WTC11 (cell line): ENCODE measurements at regions not wholly inside any gene's neighbourhood (a gene's known extent, or its start where the extent isn't known, plus 50 kb on each side); places are given as distances from the start of the nearest gene placed in this dataset.

Source experiments
- ATAC-seq: fragments of 200-7000 bp; cut with Tn5 transposase; 2 replicates; pipeline ENCODE4 v1.10.0; 2021; ENCODE audit warnings: mild to moderate bottlenecking, moderate library complexity
- CTCF ChIA-PET: fragments of 300-600 bp; sonication (Branson Sonifier 250); formaldehyde crosslinking; loops from one replicate; lab custom pipeline; 2021; ENCODE audit warnings: antibody characterized with exemption; lab: Charles Lee
- POLR2A ChIA-PET: fragments of 350-600 bp; sonication (Branson Sonifier 250); formaldehyde crosslinking; loops from one replicate; lab custom pipeline; 2021; ENCODE audit warnings: antibody characterized with exemption; lab: Charles Lee
- DNase-seq: peaks from one replicate; pipeline ENCODE4 v3.0.0; 2021; ENCODE audit warnings: low spot score
- H3K27ac Mint-ChIP-seq: 2 replicates; pipeline ENCODE4 v1.8.0; 2021; ENCODE audit warnings: mixed read lengths
- H3K27me3 Mint-ChIP-seq: 2 replicates; pipeline ENCODE4 v1.8.0; 2021; ENCODE audit warnings: low read depth, mild to moderate bottlenecking, moderate library complexity, mixed read lengths
- H3K36me3 Mint-ChIP-seq: 2 replicates; pipeline ENCODE4 v1.8.0; 2021; ENCODE audit warnings: mixed read lengths
- H3K4me1 Mint-ChIP-seq: 2 replicates; pipeline ENCODE4 v1.8.0; 2022; ENCODE audit warnings: mixed read lengths
- H3K4me3 Mint-ChIP-seq: 2 replicates; pipeline ENCODE4 v1.8.0; 2021; ENCODE audit warnings: mild to moderate bottlenecking, moderate library complexity, mixed read lengths
- H3K9me3 Mint-ChIP-seq: 2 replicates; pipeline ENCODE4 v1.8.0; 2021; ENCODE audit warnings: mixed read lengths
- ATF1 ChIP-seq: sonication (generic); formaldehyde crosslinking; IDR thresholded peaks from 2 replicates; pipeline ENCODE4 v1.8.1; 2023; ENCODE audit warnings: mild to moderate bottlenecking, moderate library complexity, missing genetic modification reagents
- ERG ChIP-seq: fragments of 250-450 bp; sonication (Bioruptor Pico); IDR thresholded peaks from 2 replicates; pipeline ENCODE4 v1.8.0; 2021; ENCODE audit warnings: mild to moderate bottlenecking
- FOXJ3 ChIP-seq: sonication (generic); formaldehyde crosslinking; IDR thresholded peaks from 2 replicates; pipeline ENCODE4 v1.9.0; 2021; ENCODE audit warnings: missing genetic modification reagents, mild to moderate bottlenecking, borderline replicate concordance
- FOXP1 ChIP-seq: sonication (generic); formaldehyde crosslinking; IDR thresholded peaks from 2 replicates; pipeline ENCODE4 v1.8.0; 2022; ENCODE audit warnings: missing genetic modification reagents, mild to moderate bottlenecking, moderate library complexity, borderline replicate concordance
- GTF2I ChIP-seq: fragments of 250-450 bp; sonication (Bioruptor Pico); conservative IDR thresholded peaks from 2 replicates; pipeline ENCODE4 v1.4.0; 2021; ENCODE audit warnings: mild to moderate bottlenecking
- HMGXB4 ChIP-seq: sonication (generic); formaldehyde crosslinking; IDR thresholded peaks from 2 replicates; pipeline ENCODE4 v1.8.1; 2023; ENCODE audit warnings: mild to moderate bottlenecking, moderate library complexity, missing genetic modification reagents
- JUN ChIP-seq: sonication (generic); formaldehyde crosslinking; IDR thresholded peaks from 2 replicates; pipeline ENCODE4 v1.8.0; 2023; ENCODE audit warnings: mild to moderate bottlenecking, missing genetic modification reagents
- MXD4 ChIP-seq: fragments of 250-450 bp; sonication (Bioruptor Pico); IDR thresholded peaks from 2 replicates; pipeline ENCODE4 v1.8.0; 2021; ENCODE audit warnings: mild to moderate bottlenecking, moderate library complexity, borderline replicate concordance
- NFATC4 ChIP-seq: fragments of 250-450 bp; sonication (Bioruptor Pico); IDR thresholded peaks from 2 replicates; pipeline ENCODE4 v1.9.0; 2021; ENCODE audit warnings: mild to moderate bottlenecking
- RELA ChIP-seq: sonication (generic); formaldehyde crosslinking; IDR thresholded peaks from 2 replicates; pipeline ENCODE4 v1.8.1; 2022; ENCODE audit warnings: missing genetic modification reagents, mild to moderate bottlenecking, borderline replicate concordance
- SMAD4 ChIP-seq: sonication (generic); formaldehyde crosslinking; IDR thresholded peaks from 2 replicates; pipeline ENCODE4 v1.8.0; 2022; ENCODE audit warnings: mild to moderate bottlenecking, missing genetic modification reagents
- SOX15 ChIP-seq: fragments of 250-450 bp; sonication (Bioruptor Pico); IDR thresholded peaks from 2 replicates; pipeline ENCODE4 v1.9.0; 2021; ENCODE audit warnings: mild to moderate bottlenecking
- TEAD4 ChIP-seq: sonication (generic); formaldehyde crosslinking; IDR thresholded peaks from 2 replicates; pipeline ENCODE4 v1.8.0; 2022; ENCODE audit warnings: mild to moderate bottlenecking, missing genetic modification reagents
- ZBTB21 ChIP-seq: sonication (generic); formaldehyde crosslinking; IDR thresholded peaks from 2 replicates; pipeline ENCODE4 v1.8.1; 2023; ENCODE audit warnings: mild to moderate bottlenecking, missing genetic modification reagents, borderline replicate concordance
- ZNF121 ChIP-seq: sonication (generic); formaldehyde crosslinking; IDR thresholded peaks from 2 replicates; pipeline ENCODE4 v1.8.0; 2023; ENCODE audit warnings: missing genetic modification reagents
- ZNF281 ChIP-seq: sonication (generic); formaldehyde crosslinking; IDR thresholded peaks from 2 replicates; pipeline ENCODE4 v1.8.0; 2023; ENCODE audit warnings: mild to moderate bottlenecking, missing genetic modification reagents
- ZNF317 ChIP-seq: sonication (generic); formaldehyde crosslinking; IDR thresholded peaks from 2 replicates; pipeline ENCODE4 v1.8.1; 2023; ENCODE audit warnings: low read depth, mild to moderate bottlenecking, moderate library complexity, missing genetic modification reagents, borderline replicate concordance
- ZNF416 ChIP-seq: fragments of 250-450 bp; sonication (Bioruptor Pico); IDR thresholded peaks from 2 replicates; pipeline ENCODE4 v1.9.0; 2021; ENCODE audit warnings: mild to moderate bottlenecking, inconsistent platforms
- ZNF425 ChIP-seq: fragments of 250-450 bp; sonication (Bioruptor Pico); conservative IDR thresholded peaks from 2 replicates; pipeline ENCODE4 v1.9.0; 2021; ENCODE audit warnings: mild to moderate bottlenecking
- ZNF671 ChIP-seq: fragments of 250-450 bp; sonication (Bioruptor Pico); IDR thresholded peaks from 2 replicates; pipeline ENCODE4 v1.8.0; 2021; ENCODE audit warnings: mild to moderate bottlenecking
- TF ChIP-seq, protein P1 (sequence below): sonication (generic); formaldehyde crosslinking; IDR thresholded peaks from 2 replicates; pipeline ENCODE4 v1.8.1; 2023; ENCODE audit warnings: mild to moderate bottlenecking, missing genetic modification reagents, moderate library complexity
- TF ChIP-seq, protein P2 (sequence below): fragments of 200-600 bp; IDR thresholded peaks from 2 replicates; pipeline ENCODE4 v1.8.0; 2022; ENCODE audit warnings: antibody characterized with exemption

DNA sequence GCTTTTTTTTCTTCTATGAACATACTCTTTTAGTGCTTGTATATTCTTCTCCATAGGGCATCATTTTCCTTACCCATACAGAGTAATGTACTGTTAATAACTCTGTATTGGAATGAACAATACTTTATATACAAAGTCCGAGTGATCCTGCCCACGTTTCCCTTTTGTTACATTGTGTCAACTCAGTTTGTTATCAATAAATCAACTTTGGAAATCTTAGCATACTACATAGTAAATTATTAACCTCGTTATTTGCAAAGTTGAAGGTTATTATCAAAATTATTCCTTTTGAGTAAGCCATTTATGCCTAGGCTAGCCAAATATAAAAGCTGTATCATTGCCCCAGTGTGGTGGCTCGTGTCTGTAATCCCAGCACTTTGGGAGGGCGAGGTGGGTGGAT is 937.4 kb upstream of the TMPRSS15 start (continued):
- TF ChIP-seq FOXP1 (CRISPR knock-in tag) (no peak), ZNF425 (no peak), ZNF121 (CRISPR knock-in tag) (no peak), HMGXB4 (CRISPR knock-in tag) (no peak)
- TF ChIP-seq, protein P1, sequence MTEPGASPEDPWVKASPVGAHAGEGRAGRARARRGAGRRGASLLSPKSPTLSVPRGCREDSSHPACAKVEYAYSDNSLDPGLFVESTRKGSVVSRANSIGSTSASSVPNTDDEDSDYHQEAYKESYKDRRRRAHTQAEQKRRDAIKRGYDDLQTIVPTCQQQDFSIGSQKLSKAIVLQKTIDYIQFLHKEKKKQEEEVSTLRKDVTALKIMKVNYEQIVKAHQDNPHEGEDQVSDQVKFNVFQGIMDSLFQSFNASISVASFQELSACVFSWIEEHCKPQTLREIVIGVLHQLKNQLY (CRISPR knock-in tag) = no peak

DNA sequence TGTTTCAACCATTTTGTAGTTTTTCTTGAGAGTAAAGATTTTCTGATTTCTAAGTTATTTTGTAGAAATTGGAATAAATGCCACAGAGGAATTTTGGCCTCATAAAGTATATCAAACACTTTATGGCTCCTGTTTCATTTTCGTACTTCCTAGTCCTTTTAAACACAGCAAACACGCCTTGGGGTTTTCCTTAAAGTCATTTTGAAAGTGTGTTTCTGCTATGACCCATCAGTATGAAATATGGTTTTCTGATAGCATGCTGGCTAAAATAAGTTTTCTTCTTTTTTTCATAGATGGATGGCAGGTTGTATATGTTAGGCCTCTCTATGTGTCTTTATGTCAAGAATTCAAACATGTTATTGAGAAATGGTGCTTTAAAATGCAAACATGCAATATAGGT is 940.1 kb upstream of the TMPRSS15 start:
- CTCF ChIA-PET = no interaction called here
- no peaks in the 10 kb centered on the region for H3K4me1 Mint-ChIP-seq

More for the DNA sequence above, 940.1 kb upstream of the TMPRSS15 start:
- Mint-ChIP-seq H3K4me3 (no peak overlapping the region), H3K36me3 (no peaks in the 10 kb centered on the region), H3K9me3 (no peaks in the 10 kb centered on the region), H3K27ac (no peak overlapping the region), H3K27me3 (no peaks in the 10 kb centered on the region)
- POLR2A ChIA-PET = no interaction called here
- TF ChIP-seq SMAD4 (no peak), RELA (CRISPR knock-in tag) (no peak), GTF2I (CRISPR knock-in tag) (no peak), MXD4 (CRISPR knock-in tag) (no peak), FOXJ3 (CRISPR knock-in tag) (no peak), NFATC4 (CRISPR knock-in tag) (no peak), JUN (CRISPR knock-in tag) (no peak), SOX15 (CRISPR knock-in tag) (no peak), ATF1 (no peak), ZBTB21 (CRISPR knock-in tag) (no peak), ZNF281 (CRISPR knock-in tag) (no peak), ZNF317 (no peak), ZNF416 (CRISPR knock-in tag) (no peak), TEAD4 (CRISPR knock-in tag) (no peak), ERG (CRISPR knock-in tag) (no peak), ZNF671 (CRISPR knock-in tag) (no peak)
- TF ChIP-seq, protein P2, sequence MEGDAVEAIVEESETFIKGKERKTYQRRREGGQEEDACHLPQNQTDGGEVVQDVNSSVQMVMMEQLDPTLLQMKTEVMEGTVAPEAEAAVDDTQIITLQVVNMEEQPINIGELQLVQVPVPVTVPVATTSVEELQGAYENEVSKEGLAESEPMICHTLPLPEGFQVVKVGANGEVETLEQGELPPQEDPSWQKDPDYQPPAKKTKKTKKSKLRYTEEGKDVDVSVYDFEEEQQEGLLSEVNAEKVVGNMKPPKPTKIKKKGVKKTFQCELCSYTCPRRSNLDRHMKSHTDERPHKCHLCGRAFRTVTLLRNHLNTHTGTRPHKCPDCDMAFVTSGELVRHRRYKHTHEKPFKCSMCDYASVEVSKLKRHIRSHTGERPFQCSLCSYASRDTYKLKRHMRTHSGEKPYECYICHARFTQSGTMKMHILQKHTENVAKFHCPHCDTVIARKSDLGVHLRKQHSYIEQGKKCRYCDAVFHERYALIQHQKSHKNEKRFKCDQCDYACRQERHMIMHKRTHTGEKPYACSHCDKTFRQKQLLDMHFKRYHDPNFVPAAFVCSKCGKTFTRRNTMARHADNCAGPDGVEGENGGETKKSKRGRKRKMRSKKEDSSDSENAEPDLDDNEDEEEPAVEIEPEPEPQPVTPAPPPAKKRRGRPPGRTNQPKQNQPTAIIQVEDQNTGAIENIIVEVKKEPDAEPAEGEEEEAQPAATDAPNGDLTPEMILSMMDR = no peak
- no peak for ATAC-seq
- no peak for DNase-seq
